ENCODE measurements at regions not wholly inside any gene's neighbourhood (a gene's known extent, or its start where the extent isn't known, plus 50 kb on each side); places are given as distances from the start of the nearest gene placed in this dataset.

GRCh38 chr4:138347561-138347960 lies 105.4 kb upstream of the SLC7A11 start:
- TF ChIP-seq, protein P1, sequence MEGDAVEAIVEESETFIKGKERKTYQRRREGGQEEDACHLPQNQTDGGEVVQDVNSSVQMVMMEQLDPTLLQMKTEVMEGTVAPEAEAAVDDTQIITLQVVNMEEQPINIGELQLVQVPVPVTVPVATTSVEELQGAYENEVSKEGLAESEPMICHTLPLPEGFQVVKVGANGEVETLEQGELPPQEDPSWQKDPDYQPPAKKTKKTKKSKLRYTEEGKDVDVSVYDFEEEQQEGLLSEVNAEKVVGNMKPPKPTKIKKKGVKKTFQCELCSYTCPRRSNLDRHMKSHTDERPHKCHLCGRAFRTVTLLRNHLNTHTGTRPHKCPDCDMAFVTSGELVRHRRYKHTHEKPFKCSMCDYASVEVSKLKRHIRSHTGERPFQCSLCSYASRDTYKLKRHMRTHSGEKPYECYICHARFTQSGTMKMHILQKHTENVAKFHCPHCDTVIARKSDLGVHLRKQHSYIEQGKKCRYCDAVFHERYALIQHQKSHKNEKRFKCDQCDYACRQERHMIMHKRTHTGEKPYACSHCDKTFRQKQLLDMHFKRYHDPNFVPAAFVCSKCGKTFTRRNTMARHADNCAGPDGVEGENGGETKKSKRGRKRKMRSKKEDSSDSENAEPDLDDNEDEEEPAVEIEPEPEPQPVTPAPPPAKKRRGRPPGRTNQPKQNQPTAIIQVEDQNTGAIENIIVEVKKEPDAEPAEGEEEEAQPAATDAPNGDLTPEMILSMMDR (IDR thresholded peaks at IDR 0.05; ENCODE audit: low read depth, low read length): no peak
- no peak for TF ChIP-seq POLR2A (IDR thresholded peaks at IDR 0.05; ENCODE audit: extremely low read depth, insufficient read length)
